T47D (cell line): ENCODE measurements at regions not wholly inside any gene's neighbourhood (a gene's known extent, or its start where the extent isn't known, plus 50 kb on each side); places are given as distances from the start of the nearest gene placed in this dataset.
"Not testable (repeated sequence)": the region's sequence is repeated elsewhere in the genome, so short reads cannot be mapped to it uniquely, and the experiment has no call there.

Experiments used
- DNase-seq, 2 experiments: peaks; one replicate each; pipeline versions ENCODE4 v3.0.0 to v3.0.0-alpha.2; 2011 to 2012; ENCODE audit warnings: low read depth in 1 of 2, low spot score in 1 of 2
- JUND ChIP-seq: IDR thresholded peaks from 2 replicates; pipeline ENCODE4 v1.6.1; 2012; ENCODE audit warnings: low read depth
- in situ Hi-C: cut with HindIII; loops from 2 replicates; pipeline ENCODE4 v1.10.0; 2016; ENCODE audit warnings: low sequenced_read_pairs, low pct_unique_long_range_greater_than_20kb

- TF ChIP-seq JUND: no peak
- in situ Hi-C loops: no loop called here
Observed at GRCh38 chr12:68431786-68432185, 99.6 kb upstream of the MDM1 start.

GRCh38 chr12:68432622-68433021 lies 100.5 kb upstream of the MDM1 start:
- TF ChIP-seq JUND: no peak
- in situ Hi-C loops: no loop called here
- no peak for DNase-seq

More at GRCh38 chr12:68431786-68432185, 99.6 kb upstream of the MDM1 start:
- no peak for DNase-seq

- in situ Hi-C loops: no loop called here
- DNase-seq: no peak
- no peak for TF ChIP-seq JUND
Observed at GRCh38 chr12:68434391-68435298, 102.5 kb upstream of the MDM1 start.

GRCh38 chr12:68435299-68435637 lies 103.1 kb upstream of the MDM1 start:
- DNase-seq: no peak
- in situ Hi-C loops: no loop called here
- TF ChIP-seq JUND: no peak

- in situ Hi-C loops: no loop called here
- no peak for DNase-seq
- no peak for TF ChIP-seq JUND
Observed at GRCh38 chr12:68435816-68436215, 103.7 kb upstream of the MDM1 start.

GRCh38 chr12:68438601-68439000 lies 106.4 kb upstream of the MDM1 start:
- no peak for DNase-seq
- TF ChIP-seq JUND: no peak
- in situ Hi-C loops: no loop called here

- no peak for TF ChIP-seq JUND
- in situ Hi-C loops: no loop called here
- no peak for DNase-seq
Observed at GRCh38 chr12:68439368-68440045, 107.3 kb upstream of the MDM1 start.

- DNase-seq: no peak
- TF ChIP-seq JUND: no peak
- in situ Hi-C loops: no loop called here
Observed at GRCh38 chr12:68440068-68440581, 108.0 kb upstream of the MDM1 start.

- TF ChIP-seq JUND: no peak
- in situ Hi-C loops: no loop called here
- DNase-seq: no peak
Observed at GRCh38 chr12:68441167-68441566, 109.0 kb upstream of the MDM1 start.

GRCh38 chr12:68442353-68442972 lies 110.3 kb upstream of the MDM1 start:
- DNase-seq, in situ Hi-C loops: not testable (repeated sequence)

GRCh38 chr12:68443695-68444094 lies 111.5 kb upstream of the MDM1 start:
- DNase-seq, in situ Hi-C loops: not testable (repeated sequence)

- DNase-seq: no peak
- in situ Hi-C loops: no loop called here
- TF ChIP-seq JUND: no peak
Observed at GRCh38 chr12:68445824-68446223, 113.7 kb upstream of the MDM1 start.

- in situ Hi-C loops: no loop called here
- TF ChIP-seq JUND: no peak
Observed at GRCh38 chr12:68446384-68446783, 114.2 kb upstream of the MDM1 start.

More at GRCh38 chr12:68446384-68446783, 114.2 kb upstream of the MDM1 start:
- DNase-seq: no peak
